Body of pancreas (tissue), 4 donors: ENCODE measurements at regions not wholly inside any gene's neighbourhood (a gene's known extent, or its start where the extent isn't known, plus 50 kb on each side); places are given as distances from the start of the nearest gene placed in this dataset.
"Not testable (repeated sequence)": the region's sequence is repeated elsewhere in the genome, so short reads cannot be mapped to it uniquely, and the experiment has no call there.

Source experiments
- ATAC-seq: fragments of 150-250 bp; one replicate; pipeline ENCODE4 v1.9.1; 2016
- DNase-seq, 4 donors: peaks; one replicate each; pipeline ENCODE4 v3.0.0-alpha.2; 2019
- H3K27ac ChIP-seq, 4 donors: fragments of 200-600 bp; sonication (generic); 1 replicate in 3 of 4; 2 replicates in 1 of 4; pipeline versions ENCODE4 v1.5.1 to v1.6.1; 2016 to 2019; ENCODE audit warnings: mild to moderate bottlenecking in 1 of 4, mixed read lengths in 1 of 4, moderate library complexity in 1 of 4
- H3K27me3 ChIP-seq, 2 donors: fragments of 200-600 bp; sonication (generic); one replicate each; pipeline ENCODE4 v1.6.0; 2016; ENCODE audit warnings: mild to moderate bottlenecking in 1 of 2
- H3K36me3 ChIP-seq, 2 donors: fragments of 200-600 bp; sonication (generic); replicated peaks in 1 of 2; 2 replicates each; pipeline ENCODE4 v1.5.1; 2016; ENCODE audit warnings: low read depth in 2 of 2; ENCODE audit not compliant: insufficient read depth in 1 of 2
- H3K4me1 ChIP-seq: fragments of 200-600 bp; sonication (generic); one replicate; pipeline ENCODE4 v1.6.0; 2016
- H3K4me3 ChIP-seq, 2 donors: fragments of 200-600 bp; sonication (generic); 1 replicate in 1 of 2; 2 replicates in 1 of 2; pipeline ENCODE4 v1.5.1; 2016 to 2019
- H3K9me3 ChIP-seq, 3 donors: fragments of 200-600 bp; sonication (generic); 1 replicate in 2 of 3; 2 replicates in 1 of 3; pipeline ENCODE4 v1.5.1; 2016
- CTCF ChIP-seq, 7 experiments: fragments of 450-650 bp in 4 of 7; fragments of 200-600 bp in 3 of 7; sonication (generic) in 3 of 7; IDR thresholded peaks; one replicate each; pipeline ENCODE4 v1.5.1; 2016 to 2019; ENCODE audit warnings: antibody characterized with exemption in 7 of 7
- POLR2A ChIP-seq, 3 donors: fragments of 450-650 bp; IDR thresholded peaks; one replicate each; pipeline ENCODE4 v1.6.1; 2016; ENCODE audit warnings: antibody characterized with exemption in 3 of 3, mild to moderate bottlenecking in 2 of 3
- WGBS, 2 donors: methylation state at CpG; one replicate each; pipeline ENCODE4 v1.1.5; 2017; 5-methylcytosine and 5-hydroxymethylcytosine counted together
- intact Hi-C: fragments of 100-400 bp; cut with DNase I; formaldehyde crosslinking; loops from one replicate; pipeline ENCODE4 v1.15.1; 2023

GRCh38 chr2:37744010-37744409 is 72.6 kb upstream of the CDC42EP3 start:
- ATAC-seq (no peak), DNase-seq (no peak)
- H3K27me3 ChIP-seq, result no peaks in the 10 kb centered on the region
- H3K27ac ChIP-seq, result no peak overlapping the region
- H3K36me3 ChIP-seq, result no peaks in the 10 kb centered on the region
- TF ChIP-seq POLR2A (IDR thresholded peaks at IDR 0.05), result no peak
- TF ChIP-seq CTCF (IDR thresholded peaks at IDR 0.05), result no peak
- intact Hi-C loops, result no loop called here
- H3K9me3 ChIP-seq, result no peaks in the 10 kb centered on the region
- 86 to 88% methylated on average over 3 of the region's 3 CpGs for WGBS, 2 donors
- H3K4me1 ChIP-seq, result no peaks in the 10 kb centered on the region
- H3K4me3 ChIP-seq, result no peak overlapping the region

- DNase-seq, result not testable (repeated sequence)
Measured at GRCh38 chr2:37744961-37745360, 73.5 kb upstream of the CDC42EP3 start.

GRCh38 chr2:37746011-37746410 is 74.6 kb upstream of the CDC42EP3 start:
- H3K9me3 ChIP-seq, H3K27me3 ChIP-seq, ATAC-seq, intact Hi-C loops, H3K4me1 ChIP-seq, H3K4me3 ChIP-seq, H3K27ac ChIP-seq, DNase-seq, H3K36me3 ChIP-seq: not testable (repeated sequence)
- WGBS, 2 donors, result 83 to 95% methylated on average over 1 of the region's 1 CpG

More at GRCh38 chr2:37744961-37745360, 73.5 kb upstream of the CDC42EP3 start:
- H3K27me3 ChIP-seq, H3K4me1 ChIP-seq, intact Hi-C loops, H3K9me3 ChIP-seq, ATAC-seq, H3K36me3 ChIP-seq, H3K27ac ChIP-seq, H3K4me3 ChIP-seq: not testable (repeated sequence)

GRCh38 chr2:37746883-37747282 is 75.4 kb upstream of the CDC42EP3 start:
- ATAC-seq, result no peak
- no peak for TF ChIP-seq POLR2A (IDR thresholded peaks at IDR 0.05)
- no peaks in the 10 kb centered on the region for H3K27me3 ChIP-seq
- DNase-seq, result no peak
- no peaks in the 10 kb centered on the region for H3K4me1 ChIP-seq
- H3K36me3 ChIP-seq, result no peaks in the 10 kb centered on the region
- intact Hi-C loops, result no loop called here
- H3K4me3 ChIP-seq, result no peak overlapping the region
- H3K9me3 ChIP-seq, result no peaks in the 10 kb centered on the region
- H3K27ac ChIP-seq, result no peak overlapping the region
- 93 to 96% methylated on average over 3 of the region's 3 CpGs for WGBS, 2 donors

GRCh38 chr2:37748541-37748940 is 77.1 kb upstream of the CDC42EP3 start:
- WGBS, 2 donors, result 82 to 87% methylated on average over 4 of the region's 4 CpGs
- Histone ChIP-seq H3K36me3 (no peaks in the 10 kb centered on the region), H3K4me3 (no peak overlapping the region), H3K9me3 (no peaks in the 10 kb centered on the region), H3K4me1 (no peaks in the 10 kb centered on the region), H3K27ac (no peak overlapping the region), H3K27me3 (no peaks in the 10 kb centered on the region)
- intact Hi-C loops, result no loop called here
- TF ChIP-seq POLR2A (IDR thresholded peaks at IDR 0.05), result no peak
- TF ChIP-seq CTCF (IDR thresholded peaks at IDR 0.05), result no peak
- DNase-seq, result no peak
- no peak for ATAC-seq

- H3K4me3 ChIP-seq, DNase-seq, H3K9me3 ChIP-seq, H3K27ac ChIP-seq, H3K27me3 ChIP-seq, H3K36me3 ChIP-seq, ATAC-seq, intact Hi-C loops, H3K4me1 ChIP-seq: not testable (repeated sequence)
Measured at GRCh38 chr2:37750286-37750685, 78.8 kb upstream of the CDC42EP3 start.

GRCh38 chr2:37752766-37753165 is 81.3 kb upstream of the CDC42EP3 start:
- H3K27ac ChIP-seq, result no peak overlapping the region
- TF ChIP-seq CTCF (IDR thresholded peaks at IDR 0.05) (no peak), POLR2A (IDR thresholded peaks at IDR 0.05) (no peak)
- no peaks in the 10 kb centered on the region for H3K36me3 ChIP-seq
- ATAC-seq (no peak), DNase-seq (no peak)
- intact Hi-C loops, result no loop called here
- no peaks in the 10 kb centered on the region for H3K9me3 ChIP-seq
- H3K27me3 ChIP-seq, result no peaks in the 10 kb centered on the region
- no peaks in the 10 kb centered on the region for H3K4me1 ChIP-seq
- no peak overlapping the region for H3K4me3 ChIP-seq
- WGBS, 2 donors, result 94 to 97% methylated on average over 4 of the region's 4 CpGs
